ENCODE measurements at regions not wholly inside any gene's neighbourhood (a gene's known extent, or its start where the extent isn't known, plus 50 kb on each side); places are given as distances from the start of the nearest gene placed in this dataset.

GRCh38 chr13:23516190-23516589 lies 54.0 kb upstream of the TNFRSF19 start:
- H3K9me3 Mint-ChIP-seq (ENCODE audit: unreplicated experiment), result no peaks in the 10 kb centered on the region
- no peak overlapping the region for H3K27ac Mint-ChIP-seq (ENCODE audit: unreplicated experiment)
- no peak for DNase-seq (ENCODE audit: extremely low spot score, unreplicated experiment)
- H3K4me1 Mint-ChIP-seq (ENCODE audit: unreplicated experiment), result peaks cover 6% of the 10 kb centered on the region
- H3K36me3 Mint-ChIP-seq (ENCODE audit: unreplicated experiment), result no peaks in the 10 kb centered on the region
- TF ChIP-seq, protein P1, sequence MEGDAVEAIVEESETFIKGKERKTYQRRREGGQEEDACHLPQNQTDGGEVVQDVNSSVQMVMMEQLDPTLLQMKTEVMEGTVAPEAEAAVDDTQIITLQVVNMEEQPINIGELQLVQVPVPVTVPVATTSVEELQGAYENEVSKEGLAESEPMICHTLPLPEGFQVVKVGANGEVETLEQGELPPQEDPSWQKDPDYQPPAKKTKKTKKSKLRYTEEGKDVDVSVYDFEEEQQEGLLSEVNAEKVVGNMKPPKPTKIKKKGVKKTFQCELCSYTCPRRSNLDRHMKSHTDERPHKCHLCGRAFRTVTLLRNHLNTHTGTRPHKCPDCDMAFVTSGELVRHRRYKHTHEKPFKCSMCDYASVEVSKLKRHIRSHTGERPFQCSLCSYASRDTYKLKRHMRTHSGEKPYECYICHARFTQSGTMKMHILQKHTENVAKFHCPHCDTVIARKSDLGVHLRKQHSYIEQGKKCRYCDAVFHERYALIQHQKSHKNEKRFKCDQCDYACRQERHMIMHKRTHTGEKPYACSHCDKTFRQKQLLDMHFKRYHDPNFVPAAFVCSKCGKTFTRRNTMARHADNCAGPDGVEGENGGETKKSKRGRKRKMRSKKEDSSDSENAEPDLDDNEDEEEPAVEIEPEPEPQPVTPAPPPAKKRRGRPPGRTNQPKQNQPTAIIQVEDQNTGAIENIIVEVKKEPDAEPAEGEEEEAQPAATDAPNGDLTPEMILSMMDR (IDR thresholded peaks at IDR 0.05), result no peak
- peaks cover 14% of the 10 kb centered on the region for H3K27me3 Mint-ChIP-seq (ENCODE audit: unreplicated experiment)
- H3K4me3 Mint-ChIP-seq (ENCODE audit: unreplicated experiment), result no peak overlapping the region

DNA sequence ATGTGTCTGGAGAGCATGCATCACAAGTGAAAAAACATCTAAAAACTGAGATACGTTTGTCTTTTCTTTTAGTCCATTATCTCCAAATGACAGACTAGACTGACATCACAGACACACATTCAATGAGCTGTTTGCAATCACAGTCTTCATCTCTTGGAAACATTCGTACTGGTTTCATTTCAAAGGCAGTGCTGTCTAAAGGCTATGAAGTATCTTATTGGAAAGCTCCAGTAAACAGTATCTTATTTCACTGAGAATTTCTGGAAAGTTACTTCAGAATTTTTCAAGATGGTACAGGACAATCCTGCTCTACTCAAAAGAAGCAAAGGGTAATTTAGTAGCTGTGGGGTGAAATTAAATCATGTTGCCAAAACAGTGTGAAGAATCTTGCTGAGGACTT lies 53.5 kb upstream of the TNFRSF19 start:
- Mint-ChIP-seq H3K36me3 (ENCODE audit: unreplicated experiment) (no peaks in the 10 kb centered on the region), H3K9me3 (ENCODE audit: unreplicated experiment) (no peaks in the 10 kb centered on the region), H3K4me1 (ENCODE audit: unreplicated experiment) (peaks cover 4% of the 10 kb centered on the region), H3K4me3 (ENCODE audit: unreplicated experiment) (no peak overlapping the region), H3K27me3 (ENCODE audit: unreplicated experiment) (peaks cover 14% of the 10 kb centered on the region), H3K27ac (ENCODE audit: unreplicated experiment) (no peak overlapping the region)
- TF ChIP-seq, protein P1 (IDR thresholded peaks at IDR 0.05), result no peak
- DNase-seq (ENCODE audit: extremely low spot score, unreplicated experiment), result no peak

- TF ChIP-seq, protein P1 (IDR thresholded peaks at IDR 0.05), result no peak
- Mint-ChIP-seq H3K4me1 (ENCODE audit: unreplicated experiment) (peaks cover 4% of the 10 kb centered on the region), H3K27me3 (ENCODE audit: unreplicated experiment) (peaks cover 18% of the 10 kb centered on the region), H3K9me3 (ENCODE audit: unreplicated experiment) (no peaks in the 10 kb centered on the region), H3K36me3 (ENCODE audit: unreplicated experiment) (no peaks in the 10 kb centered on the region), H3K4me3 (ENCODE audit: unreplicated experiment) (no peak overlapping the region), H3K27ac (ENCODE audit: unreplicated experiment) (no peak overlapping the region)
- DNase-seq (ENCODE audit: extremely low spot score, unreplicated experiment), result no peak
Measured at GRCh38 chr13:23518231-23518630, 52.0 kb upstream of the TNFRSF19 start.
